WTC11 (cell line): ENCODE measurements at regions not wholly inside any gene's neighbourhood (a gene's known extent, or its start where the extent isn't known, plus 50 kb on each side); places are given as distances from the start of the nearest gene placed in this dataset.

ENCODE experiments used
- ATF2 ChIP-seq: sonication (generic); formaldehyde crosslinking; IDR thresholded peaks from 2 replicates; pipeline ENCODE4 v1.8.1; 2022; ENCODE audit warnings: low read depth, missing genetic modification reagents, borderline replicate concordance
- CTCF ChIP-seq: fragments of 200-600 bp; IDR thresholded peaks from 2 replicates; pipeline ENCODE4 v1.8.0; 2022; ENCODE audit warnings: antibody characterized with exemption
- E2F4 ChIP-seq: sonication (generic); formaldehyde crosslinking; IDR thresholded peaks from 2 replicates; pipeline ENCODE4 v1.8.1; 2022; ENCODE audit warnings: low read depth, mild to moderate bottlenecking, moderate library complexity, missing genetic modification reagents, borderline replicate concordance
- ESRRA ChIP-seq: sonication (generic); formaldehyde crosslinking; IDR thresholded peaks from 2 replicates; pipeline ENCODE4 v1.8.1; 2022; ENCODE audit warnings: mild to moderate bottlenecking, missing genetic modification reagents, borderline replicate concordance
- FOXJ3 ChIP-seq: sonication (generic); formaldehyde crosslinking; IDR thresholded peaks from 2 replicates; pipeline ENCODE4 v1.9.0; 2021; ENCODE audit warnings: missing genetic modification reagents, mild to moderate bottlenecking, borderline replicate concordance
- FOXK1 ChIP-seq: sonication (generic); formaldehyde crosslinking; IDR thresholded peaks from 2 replicates; pipeline ENCODE4 v1.8.0; 2022; ENCODE audit warnings: mild to moderate bottlenecking, moderate library complexity, missing genetic modification reagents
- JUN ChIP-seq: sonication (generic); formaldehyde crosslinking; IDR thresholded peaks from 2 replicates; pipeline ENCODE4 v1.8.0; 2023; ENCODE audit warnings: mild to moderate bottlenecking, missing genetic modification reagents
- MXD4 ChIP-seq: fragments of 250-450 bp; sonication (Bioruptor Pico); IDR thresholded peaks from 2 replicates; pipeline ENCODE4 v1.8.0; 2021; ENCODE audit warnings: mild to moderate bottlenecking, moderate library complexity, borderline replicate concordance
- MYBL2 ChIP-seq: sonication (generic); formaldehyde crosslinking; IDR thresholded peaks from 2 replicates; pipeline ENCODE4 v1.8.1; 2023; ENCODE audit warnings: mild to moderate bottlenecking, moderate library complexity, missing genetic modification reagents
- SMAD3 ChIP-seq: sonication (generic); formaldehyde crosslinking; IDR thresholded peaks from 2 replicates; pipeline ENCODE4 v1.8.0; 2022; ENCODE audit warnings: missing genetic modification reagents, mild to moderate bottlenecking, borderline replicate concordance
- STAT6 ChIP-seq: sonication (generic); formaldehyde crosslinking; conservative IDR thresholded peaks from 2 replicates; pipeline ENCODE4 v1.8.1; 2023; ENCODE audit warnings: mild to moderate bottlenecking, low read depth, missing genetic modification reagents, moderate library complexity
- TP53 ChIP-seq: sonication (generic); formaldehyde crosslinking; IDR thresholded peaks from 2 replicates; pipeline ENCODE4 v1.8.1; 2023; ENCODE audit warnings: mild to moderate bottlenecking, missing genetic modification reagents
- TF ChIP-seq, protein P1 (sequence below): sonication (generic); formaldehyde crosslinking; IDR thresholded peaks from 2 replicates; pipeline ENCODE4 v1.8.0; 2022; ENCODE audit warnings: mild to moderate bottlenecking, missing genetic modification reagents

DNA sequence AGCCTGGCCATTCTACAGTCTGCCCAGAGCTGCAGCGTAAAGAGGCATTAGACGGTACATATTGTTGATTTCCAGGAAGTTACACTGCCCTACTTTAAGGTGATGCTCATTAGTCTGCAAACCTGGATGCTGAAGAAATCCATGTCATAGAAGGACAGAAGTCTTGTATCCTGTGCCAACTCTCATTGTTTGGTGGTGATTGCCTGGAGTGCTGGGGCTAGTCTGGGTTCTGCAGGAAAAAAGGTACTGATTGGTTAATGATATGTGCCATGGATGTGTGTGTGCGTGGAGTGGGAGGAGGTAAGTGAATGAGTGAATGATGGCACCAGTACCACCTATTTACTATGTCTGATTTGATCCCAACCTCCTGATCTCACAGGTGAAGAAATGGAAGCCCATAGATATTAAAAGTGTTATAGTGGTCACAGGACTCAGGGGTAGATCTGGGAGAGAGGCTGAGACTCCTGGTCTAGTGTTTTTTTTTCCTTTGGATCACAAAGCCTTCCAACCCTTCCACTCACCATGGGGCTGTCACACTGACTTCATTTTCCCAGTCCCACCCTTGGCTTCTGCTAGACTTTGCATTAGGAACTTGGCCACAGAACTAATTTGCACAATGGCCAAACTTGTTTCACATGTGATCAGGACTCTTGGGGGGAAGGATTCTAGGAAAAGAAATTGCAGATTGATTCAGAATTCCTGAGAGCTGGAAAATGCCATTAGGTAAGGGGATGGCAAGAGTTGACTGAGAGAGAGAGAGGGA is 96.1 kb downstream of the TMX1 start:
- no peak for TF ChIP-seq CTCF
- no peak for TF ChIP-seq SMAD3
- TF ChIP-seq ESRRA (CRISPR knock-in tag): no peak
- no peak for TF ChIP-seq FOXJ3
- TF ChIP-seq JUN: no peak
- no peak for TF ChIP-seq STAT6 (CRISPR knock-in tag)
- TF ChIP-seq ATF2 (CRISPR knock-in tag): no peak
- TF ChIP-seq E2F4: no peak
- TF ChIP-seq, protein P1, sequence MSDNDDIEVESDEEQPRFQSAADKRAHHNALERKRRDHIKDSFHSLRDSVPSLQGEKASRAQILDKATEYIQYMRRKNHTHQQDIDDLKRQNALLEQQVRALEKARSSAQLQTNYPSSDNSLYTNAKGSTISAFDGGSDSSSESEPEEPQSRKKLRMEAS (CRISPR knock-in tag): no peak
- TF ChIP-seq TP53 (CRISPR knock-in tag): no peak
- TF ChIP-seq MYBL2 (CRISPR knock-in tag): no peak
- no peak for TF ChIP-seq MXD4 (CRISPR knock-in tag)
- TF ChIP-seq FOXK1 (CRISPR knock-in tag): no peak
